IPS DF 4.7 (cell line): ENCODE measurements at regions not wholly inside any gene's neighbourhood (a gene's known extent, or its start where the extent isn't known, plus 50 kb on each side); places are given as distances from the start of the nearest gene placed in this dataset.

Source experiments
- DNase-seq: peaks from one replicate; pipeline ENCODE4 v3.0.0-alpha.2; 2013; ENCODE audit warnings: low spot score; ENCODE audit errors: extremely low read depth

- DNase-seq: no peak
Measured at GRCh38 chr13:22489771-22490170, 691.0 kb upstream of the SGCG start.

DNA sequence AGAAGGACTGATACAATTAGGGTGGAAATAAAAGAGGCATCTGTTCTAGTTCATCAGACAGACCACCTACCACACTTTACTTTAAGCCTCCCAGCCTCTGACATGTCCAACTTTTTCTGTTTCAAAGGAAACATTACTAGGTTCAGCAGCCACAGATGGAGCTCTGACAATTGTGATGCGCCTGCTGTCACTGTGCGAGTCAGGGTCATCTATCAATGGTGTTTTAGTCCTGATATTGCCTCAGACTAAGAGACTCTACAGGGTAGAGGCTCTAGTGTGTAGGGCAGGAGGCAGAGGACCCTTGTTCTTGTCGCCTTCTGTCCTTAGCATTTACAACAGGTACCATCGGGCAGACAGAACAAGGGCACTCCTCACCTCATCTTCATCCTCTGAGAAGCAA lies 685.0 kb upstream of the SGCG start:
- DNase-seq: no peak

DNA sequence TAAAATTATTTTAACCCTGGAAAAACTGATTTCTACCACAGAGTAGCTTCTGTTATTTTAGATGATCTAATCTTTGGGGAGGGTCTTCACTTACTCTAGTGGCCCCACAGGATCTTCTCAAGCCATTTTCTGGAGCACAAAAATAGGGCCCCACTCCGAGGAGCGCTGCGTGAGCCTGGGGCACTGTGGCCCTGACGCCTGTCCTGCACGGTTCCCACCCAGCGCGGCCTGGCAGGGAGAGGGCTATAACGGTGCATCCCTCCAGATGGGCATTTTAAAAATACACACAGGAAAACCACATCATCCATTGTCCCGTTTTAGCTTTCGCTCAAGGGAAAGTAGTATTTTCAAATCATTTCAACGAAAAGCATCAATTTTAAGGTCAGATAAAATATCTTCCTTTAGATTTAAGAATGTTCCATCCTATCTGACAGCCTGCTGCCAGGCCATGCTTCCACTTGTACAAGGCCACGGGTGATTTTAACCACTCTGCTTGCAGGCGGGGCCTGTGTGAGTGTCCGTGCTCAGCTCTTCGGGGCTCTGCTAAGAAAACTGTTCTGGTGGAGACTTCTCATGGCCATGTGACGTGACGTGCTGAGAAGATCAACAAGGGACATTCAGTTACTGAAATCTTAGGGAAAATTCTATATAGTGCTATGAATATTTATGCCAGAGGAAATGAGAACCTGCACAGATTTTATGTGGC lies 683.8 kb upstream of the SGCG start:
- no peak for DNase-seq

GRCh38 chr13:22497991-22498780 lies 682.6 kb upstream of the SGCG start:
- DNase-seq: no peak

DNA sequence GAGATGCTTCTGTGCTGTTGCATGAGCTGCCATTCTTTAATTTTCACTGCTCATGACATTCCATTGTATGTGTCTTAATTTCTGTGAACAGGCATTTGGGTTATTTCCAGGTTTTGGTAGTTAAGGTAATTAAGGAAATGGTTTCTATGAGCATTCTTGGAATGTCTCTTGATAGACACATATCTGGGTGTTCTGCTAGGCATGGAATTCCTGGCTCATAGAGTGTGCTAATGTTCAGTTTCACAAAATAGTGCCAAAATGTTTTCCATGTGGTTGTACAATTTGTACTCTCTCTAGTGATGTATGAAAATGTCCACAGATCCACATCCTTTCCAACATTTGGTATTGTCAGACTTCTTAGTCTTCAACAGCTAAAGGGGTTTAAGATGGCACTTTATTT lies 680.9 kb upstream of the SGCG start:
- DNase-seq: no peak

- DNase-seq: no peak
Measured at GRCh38 chr13:22505489-22505888, 675.3 kb upstream of the SGCG start.

DNA sequence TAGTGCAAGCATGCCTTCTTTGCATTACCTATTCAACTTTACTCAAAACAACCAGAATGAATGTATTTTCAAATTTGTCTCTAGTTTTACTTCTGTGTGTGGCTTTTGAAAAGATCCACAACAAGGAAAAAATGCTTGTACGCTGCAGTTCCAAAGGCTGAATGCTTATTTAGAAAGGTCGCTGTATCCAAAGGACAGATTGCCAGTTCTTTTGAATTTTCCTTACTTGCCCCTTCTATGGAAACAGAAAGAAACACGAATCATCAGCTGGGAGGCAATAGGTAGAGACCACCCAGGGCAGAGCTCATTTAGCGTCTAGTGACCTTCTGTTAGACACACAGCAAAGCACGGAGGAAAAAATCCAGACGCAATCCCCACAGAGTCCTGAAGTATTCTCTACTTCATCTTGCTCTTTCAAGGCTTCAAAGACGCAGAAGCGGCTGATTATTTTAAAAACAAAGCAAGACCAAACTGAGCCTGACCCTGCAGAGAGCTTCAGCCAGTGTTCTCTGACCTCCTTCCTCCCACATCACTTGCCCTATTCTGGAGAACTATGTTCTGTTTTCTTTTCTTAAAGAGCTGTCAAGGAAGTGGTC lies 674.6 kb upstream of the SGCG start:
- DNase-seq: no peak

GRCh38 chr13:22517544-22517943 lies 663.2 kb upstream of the SGCG start:
- DNase-seq: no peak

GRCh38 chr13:22536851-22537250 lies 643.9 kb upstream of the SGCG start:
- DNase-seq: no peak

DNA sequence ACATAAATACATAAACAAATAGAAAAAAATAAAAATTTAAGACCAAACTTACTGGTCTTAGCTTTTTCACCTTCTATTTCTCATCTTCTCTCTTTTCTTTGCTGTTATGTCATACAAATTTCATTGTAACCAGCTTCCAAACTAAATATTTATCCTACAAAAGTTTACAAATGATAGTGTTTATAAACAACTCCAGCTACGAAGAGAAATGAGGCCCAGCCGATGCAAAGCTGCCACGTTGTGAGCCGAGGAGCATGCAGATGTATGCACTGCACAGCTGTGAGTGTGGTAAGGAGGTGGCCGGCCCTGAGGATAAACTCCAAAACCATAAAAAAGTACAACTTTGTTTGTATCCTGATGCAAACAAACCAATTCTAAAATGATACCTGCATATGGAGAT lies 642.4 kb upstream of the SGCG start:
- no peak for DNase-seq

GRCh38 chr13:22549126-22549525 lies 631.7 kb upstream of the SGCG start:
- DNase-seq: no peak

DNA sequence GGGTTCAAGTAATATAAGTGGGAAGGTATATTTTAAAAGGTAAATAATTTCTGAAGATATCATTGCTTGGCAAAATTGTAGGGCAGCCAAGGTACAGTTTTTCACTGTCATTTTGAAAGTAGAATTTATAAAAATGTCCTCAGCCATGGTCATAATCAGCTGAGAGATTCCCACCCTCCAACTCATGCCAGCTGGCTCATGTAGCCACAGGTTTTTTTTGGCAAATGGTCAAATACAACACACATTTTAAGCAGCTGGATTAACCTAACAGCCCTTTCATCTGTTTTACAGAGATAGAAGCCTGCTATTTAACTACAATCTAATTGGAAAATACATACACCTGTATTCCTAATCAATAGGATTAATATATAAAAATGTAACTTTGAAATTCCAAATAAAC lies 619.2 kb upstream of the SGCG start:
- DNase-seq: no peak

GRCh38 chr13:22562116-22562515 lies 618.7 kb upstream of the SGCG start:
- DNase-seq: no peak

GRCh38 chr13:22563272-22563671 lies 617.5 kb upstream of the SGCG start:
- no peak for DNase-seq

- DNase-seq: no peak
Measured at GRCh38 chr13:22569811-22570210, 611.0 kb upstream of the SGCG start.

GRCh38 chr13:22589880-22590279 lies 590.9 kb upstream of the SGCG start:
- no peak for DNase-seq

DNA sequence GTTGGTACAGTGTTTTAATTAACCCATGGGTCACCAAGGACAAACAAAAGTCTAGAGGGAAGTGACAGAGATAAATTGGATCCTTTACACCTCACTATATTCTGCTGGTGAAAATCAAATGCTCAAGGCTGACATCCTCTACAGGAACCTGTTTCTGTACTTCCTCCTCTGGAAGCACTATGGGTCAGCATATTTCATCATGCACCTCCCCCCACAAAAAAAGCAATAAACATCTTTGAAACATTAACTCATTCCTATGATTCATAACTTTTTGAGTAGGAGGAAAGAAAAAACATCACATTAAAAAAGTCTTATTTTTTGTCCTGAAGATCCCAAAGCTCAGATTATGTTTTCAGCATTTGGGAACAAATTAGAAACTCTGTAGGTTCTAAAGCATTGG lies 588.3 kb upstream of the SGCG start:
- no peak for DNase-seq

- DNase-seq: no peak
Measured at GRCh38 chr13:22594041-22594440, 586.7 kb upstream of the SGCG start.

DNA sequence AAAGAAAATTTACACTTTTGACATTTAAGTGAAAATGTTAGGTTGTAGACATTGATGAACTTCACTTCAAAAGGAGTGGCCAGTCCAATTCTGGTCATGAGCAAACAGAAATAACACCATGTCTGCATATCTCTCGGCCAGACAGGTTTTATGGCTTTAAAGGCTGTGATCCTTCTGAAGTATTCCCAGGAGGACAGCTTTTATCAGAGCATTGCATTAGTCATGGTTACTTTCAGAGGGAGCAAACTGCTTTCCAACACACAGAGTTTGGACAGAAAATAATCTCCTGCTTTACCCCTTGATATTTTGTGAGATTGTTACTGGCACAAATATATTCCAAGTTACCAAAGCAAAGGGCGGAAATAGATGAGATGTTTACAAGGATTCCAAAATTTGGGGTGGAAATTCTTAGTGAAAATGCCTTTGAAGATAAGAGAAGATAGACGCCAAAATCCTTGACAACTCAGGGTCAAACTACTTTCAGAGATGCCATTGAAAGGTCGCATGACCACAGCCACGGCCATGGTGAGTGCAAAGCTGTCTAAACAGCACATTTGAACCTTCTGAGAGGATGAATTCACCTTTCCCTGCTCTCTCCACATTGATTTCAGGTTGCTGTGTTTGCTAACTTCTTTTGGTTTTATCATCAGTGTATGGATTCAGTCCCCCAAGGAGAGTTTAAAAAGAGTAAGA lies 584.5 kb upstream of the SGCG start:
- no peak for DNase-seq

DNA sequence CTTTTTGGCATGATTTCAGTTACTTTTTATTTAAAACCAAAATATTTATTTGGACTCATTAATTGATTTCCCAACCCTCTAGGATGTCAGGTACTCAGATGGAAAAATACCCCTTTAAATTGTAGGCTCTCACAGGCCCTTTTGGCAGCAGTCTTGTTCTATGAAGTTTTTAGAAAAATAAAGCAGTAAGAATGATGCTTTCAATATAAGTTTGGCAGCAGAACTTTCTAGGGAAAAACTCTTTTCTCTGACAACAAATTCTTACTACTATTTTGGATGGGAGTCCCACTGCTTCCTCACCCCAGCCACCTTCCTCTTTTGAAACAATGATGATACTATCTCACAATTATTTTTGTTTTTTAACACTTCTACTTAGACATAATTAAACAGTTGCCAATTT lies 581.6 kb upstream of the SGCG start:
- no peak for DNase-seq

GRCh38 chr13:22618002-22618401 lies 562.8 kb upstream of the SGCG start:
- DNase-seq: no peak

- no peak for DNase-seq
Measured at GRCh38 chr13:22625691-22626090, 555.1 kb upstream of the SGCG start.
